ENCODE measurements at regions not wholly inside any gene's neighbourhood (a gene's known extent, or its start where the extent isn't known, plus 50 kb on each side); places are given as distances from the start of the nearest gene placed in this dataset.
A peak's percentile ranks its signal among the peaks of the same experiment; 100 is the strongest.

DNA sequence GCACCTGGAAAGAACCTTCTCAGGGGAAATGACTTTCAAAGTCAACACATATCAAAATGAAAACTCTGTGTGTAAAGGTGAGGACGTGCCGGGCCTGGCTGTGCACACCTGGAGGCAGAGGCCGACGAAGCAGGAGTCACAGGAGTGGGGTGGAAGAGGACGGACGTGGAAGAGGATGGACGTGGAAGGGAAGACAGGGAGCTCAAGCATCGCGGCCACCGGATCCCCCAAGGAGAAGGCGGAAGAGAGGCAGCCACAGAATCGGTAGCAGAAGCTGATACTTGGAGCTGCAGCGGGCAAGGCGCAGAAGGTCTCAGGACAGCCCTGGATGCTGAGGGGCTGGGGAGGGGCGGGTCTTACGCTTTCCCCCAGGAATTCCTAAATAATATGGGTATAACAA is 519.8 kb downstream of the BRD1 start:
- DNase-seq = no peak

DNA sequence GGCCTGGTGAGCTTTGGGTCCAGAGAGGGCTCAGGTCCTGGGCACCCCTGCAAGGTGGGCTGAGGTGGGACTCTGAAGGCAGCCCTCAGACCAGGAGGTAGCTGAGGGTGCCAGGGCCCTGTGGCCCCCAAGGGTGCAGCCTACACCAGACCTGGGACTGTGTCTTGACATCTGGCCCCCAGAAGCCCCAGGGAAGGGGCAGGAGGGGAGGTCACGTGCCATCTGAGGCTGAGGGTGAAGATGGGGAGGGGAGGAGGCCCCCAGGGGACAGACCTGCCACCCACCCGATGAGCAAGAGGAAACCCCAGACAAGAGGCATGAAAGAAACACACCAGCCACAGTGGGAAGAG is 520.2 kb downstream of the BRD1 start:
- DNase-seq = no peak

DNA sequence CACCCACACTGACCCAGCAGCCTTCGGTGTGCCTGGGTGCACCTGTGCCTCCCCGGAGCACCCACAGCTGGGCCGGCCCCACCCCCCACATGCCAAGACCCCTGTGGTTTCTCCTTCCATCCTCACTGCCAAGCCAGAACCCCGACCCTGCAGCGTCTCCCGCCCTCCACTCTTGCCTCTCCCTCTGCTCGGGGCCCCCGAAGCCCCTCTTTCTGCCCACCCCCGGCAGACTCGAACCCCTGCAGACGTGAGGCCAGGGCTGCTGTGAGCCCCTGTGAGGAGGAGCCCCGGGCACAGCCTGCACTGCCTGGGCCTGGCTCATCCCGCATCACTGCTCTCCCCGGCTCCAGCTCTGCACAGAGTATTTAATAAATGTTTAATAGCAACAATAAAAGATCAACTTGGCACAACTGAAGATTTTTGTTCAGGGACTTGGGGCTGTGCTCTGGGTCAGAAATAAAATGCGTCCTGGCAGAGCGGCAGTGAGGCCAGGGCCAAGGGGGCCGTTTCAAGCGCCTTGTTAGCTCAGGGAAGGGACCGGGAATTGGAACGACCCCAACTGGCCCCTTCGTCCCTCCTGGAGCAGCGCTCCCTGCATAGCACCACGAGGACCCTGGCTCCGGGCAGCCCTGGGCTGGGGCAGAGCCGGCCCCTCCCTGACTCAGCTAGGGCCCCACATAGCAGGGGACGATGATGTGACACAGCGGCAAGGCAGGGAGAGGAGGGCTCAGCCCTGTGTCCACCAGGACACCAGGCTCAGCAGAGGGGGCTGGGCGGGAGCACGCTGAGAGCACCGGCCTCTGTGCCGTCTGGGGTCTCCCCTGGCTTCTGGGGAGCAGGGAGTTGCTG is 520.8 kb downstream of the BRD1 start:
- no peak for DNase-seq

GRCh38 chr22:49305966-49306631 is 521.6 kb downstream of the BRD1 start:
- no peak for DNase-seq

DNA sequence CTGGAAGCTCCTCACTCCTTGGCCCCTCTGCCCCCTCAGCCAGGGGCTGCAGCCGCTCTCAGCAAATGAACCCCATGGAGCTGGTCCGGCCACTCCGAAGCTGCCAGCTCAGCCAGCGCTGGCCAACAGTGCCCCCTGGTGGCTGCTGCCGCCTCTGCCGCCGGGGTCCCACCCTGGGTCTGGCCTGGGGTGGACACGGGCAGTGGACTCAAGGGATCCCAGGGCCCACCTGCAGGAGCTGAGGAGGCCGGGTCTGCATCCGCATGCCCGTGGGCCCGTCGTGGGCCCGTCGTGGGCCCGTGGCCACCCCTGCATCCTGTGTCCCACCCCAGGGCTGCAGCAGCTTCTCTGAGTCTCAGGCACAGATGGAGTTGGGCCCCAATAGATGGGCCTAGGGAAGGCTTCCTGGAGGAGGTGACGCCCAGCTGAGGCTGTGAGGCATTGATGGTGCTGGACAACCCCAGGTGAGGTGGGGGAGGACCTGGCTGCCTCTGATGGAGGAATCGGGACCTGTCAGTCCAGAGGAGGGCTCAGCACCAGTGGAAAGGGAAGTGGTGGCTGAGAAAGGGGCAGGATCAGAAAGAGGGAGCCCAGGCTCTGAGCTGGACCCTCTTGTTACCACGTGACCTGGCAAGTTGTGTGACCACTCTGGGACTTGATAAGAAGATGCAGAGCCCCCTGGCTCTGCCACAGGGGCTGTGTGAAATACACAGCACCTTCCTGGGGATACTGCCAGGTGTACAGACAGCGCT is 522.3 kb downstream of the BRD1 start:
- DNase-seq = peak in 1 of 2 experiments; percentile 22

GRCh38 chr22:49303781-49304461 is 523.8 kb downstream of the BRD1 start:
- DNase-seq = no peak

- no peak for DNase-seq
Observed at GRCh38 chr22:49303061-49303735, 524.5 kb downstream of the BRD1 start.

DNA sequence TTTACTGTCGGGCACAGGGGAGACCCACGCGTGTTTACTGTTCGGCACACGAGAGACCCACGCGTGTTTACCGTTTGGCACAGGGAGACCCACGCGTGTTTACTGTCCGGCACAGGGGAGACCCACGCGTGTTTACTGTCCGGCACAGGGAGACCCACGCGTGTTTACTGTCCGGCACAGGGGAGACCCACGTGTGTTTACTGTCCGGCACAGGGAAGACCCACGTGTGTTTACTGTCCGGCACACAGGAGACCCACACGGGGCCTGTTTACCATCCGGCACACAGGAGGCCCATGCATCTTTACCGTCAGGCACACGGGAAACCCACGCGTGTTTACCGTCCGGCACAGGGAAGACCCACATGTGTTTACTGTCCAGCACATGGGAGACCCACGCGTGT is 525.1 kb downstream of the BRD1 start:
- no peak for DNase-seq

DNA sequence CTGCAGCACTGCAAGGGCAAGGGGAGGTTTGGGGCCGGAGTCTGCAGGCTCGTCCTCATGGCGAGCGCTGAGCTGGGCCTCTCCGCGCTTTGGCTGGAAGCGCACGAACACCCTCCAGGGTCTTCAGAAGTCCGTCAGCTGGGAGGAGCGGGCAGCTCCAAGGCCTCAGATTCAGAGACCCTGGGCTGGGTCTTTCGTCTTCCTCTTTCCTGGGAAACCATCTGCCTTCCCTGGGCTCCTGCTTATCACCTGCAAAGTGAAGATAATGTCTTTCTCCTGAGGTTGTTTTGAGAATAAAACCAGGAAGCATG is 525.6 kb downstream of the BRD1 start:
- DNase-seq = no peak

DNA sequence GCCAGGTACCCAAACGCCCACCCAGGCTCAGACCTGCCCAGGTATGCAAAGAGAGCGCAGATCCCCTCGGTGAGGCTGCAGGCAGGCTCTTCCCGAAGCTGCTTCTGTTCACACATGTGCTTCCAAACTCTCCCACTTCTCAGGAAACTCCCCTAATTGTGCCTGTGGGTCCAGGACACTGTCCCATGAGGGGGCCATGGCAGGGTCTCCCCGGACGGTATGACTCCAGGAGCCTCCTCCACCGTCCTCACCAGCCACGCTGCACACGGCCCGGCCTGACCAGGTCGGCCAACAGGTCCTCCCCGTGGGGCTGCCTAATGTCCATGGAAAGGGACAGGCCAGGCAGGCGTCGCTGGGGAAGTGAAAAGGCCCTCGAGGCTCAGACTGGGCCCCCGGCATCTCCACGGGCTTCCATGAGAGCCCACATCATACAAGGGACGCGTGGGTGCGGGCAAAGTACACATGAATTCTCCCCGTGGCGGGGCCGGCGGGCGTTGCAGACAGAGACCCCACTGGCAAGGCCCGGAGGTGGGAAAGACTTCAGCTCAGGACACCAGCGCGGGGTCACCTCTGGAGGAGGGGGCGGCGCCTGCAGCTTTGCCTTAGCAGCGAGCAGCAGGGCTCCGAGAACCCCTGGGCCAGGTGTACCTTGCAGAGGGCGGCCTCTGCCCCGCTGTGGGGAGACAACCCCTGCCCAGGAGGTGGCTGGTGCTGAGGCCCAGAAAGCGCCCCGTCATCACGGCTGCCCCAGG is 526.1 kb downstream of the BRD1 start:
- no peak for DNase-seq

DNA sequence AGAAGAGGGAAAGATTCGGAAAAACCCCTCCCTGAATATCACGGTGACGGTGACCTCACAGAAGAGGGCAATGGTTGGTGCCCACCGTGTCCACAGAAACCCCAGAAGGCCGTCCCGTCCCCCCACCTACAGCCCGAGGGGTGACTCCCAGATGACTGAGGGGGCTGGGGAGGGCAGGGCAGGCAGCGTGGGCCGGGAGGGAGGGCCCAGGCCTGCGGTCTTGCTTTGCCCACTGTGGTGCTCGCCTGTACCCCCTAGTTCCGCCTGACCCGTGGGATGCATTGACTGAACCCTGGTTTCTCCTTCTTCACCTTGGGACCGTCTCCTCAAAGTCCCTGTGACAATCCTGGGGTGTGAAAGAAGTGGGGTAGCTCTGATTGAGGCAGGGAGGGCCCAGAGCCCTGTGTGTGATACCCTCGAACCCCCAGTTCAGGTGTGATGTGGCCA is 526.7 kb downstream of the BRD1 start:
- DNase-seq = no peak

- no peak for DNase-seq
Observed at GRCh38 chr22:49300241-49300640, 527.4 kb downstream of the BRD1 start.

GRCh38 chr22:49299821-49300231 is 527.8 kb downstream of the BRD1 start:
- no peak for DNase-seq

GRCh38 chr22:49298834-49299750 is 528.6 kb downstream of the BRD1 start:
- DNase-seq = no peak

- DNase-seq = no peak
Observed at GRCh38 chr22:49297871-49298721, 529.6 kb downstream of the BRD1 start.

GRCh38 chr22:49297286-49297870 is 530.3 kb downstream of the BRD1 start:
- no peak for DNase-seq

DNA sequence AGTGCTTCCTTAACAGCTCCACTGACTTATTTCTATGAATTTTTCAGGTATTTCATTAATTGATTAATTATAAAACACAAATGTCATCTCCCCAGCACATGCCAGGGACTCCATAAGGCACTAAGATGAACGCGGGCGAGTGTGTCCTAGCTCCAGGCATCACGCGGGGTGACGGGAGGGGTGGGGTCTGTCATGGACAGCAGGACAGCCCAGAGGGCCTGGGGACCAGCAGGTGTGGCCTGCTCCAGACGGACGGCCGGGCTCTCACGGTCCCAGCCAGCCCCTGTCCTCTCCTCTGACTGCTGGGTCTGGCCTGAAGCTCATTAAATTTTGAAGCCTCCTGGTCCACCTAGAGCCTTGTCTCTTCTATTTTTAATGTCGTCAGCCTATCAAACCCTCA is 531.1 kb downstream of the BRD1 start:
- no peak for DNase-seq

DNA sequence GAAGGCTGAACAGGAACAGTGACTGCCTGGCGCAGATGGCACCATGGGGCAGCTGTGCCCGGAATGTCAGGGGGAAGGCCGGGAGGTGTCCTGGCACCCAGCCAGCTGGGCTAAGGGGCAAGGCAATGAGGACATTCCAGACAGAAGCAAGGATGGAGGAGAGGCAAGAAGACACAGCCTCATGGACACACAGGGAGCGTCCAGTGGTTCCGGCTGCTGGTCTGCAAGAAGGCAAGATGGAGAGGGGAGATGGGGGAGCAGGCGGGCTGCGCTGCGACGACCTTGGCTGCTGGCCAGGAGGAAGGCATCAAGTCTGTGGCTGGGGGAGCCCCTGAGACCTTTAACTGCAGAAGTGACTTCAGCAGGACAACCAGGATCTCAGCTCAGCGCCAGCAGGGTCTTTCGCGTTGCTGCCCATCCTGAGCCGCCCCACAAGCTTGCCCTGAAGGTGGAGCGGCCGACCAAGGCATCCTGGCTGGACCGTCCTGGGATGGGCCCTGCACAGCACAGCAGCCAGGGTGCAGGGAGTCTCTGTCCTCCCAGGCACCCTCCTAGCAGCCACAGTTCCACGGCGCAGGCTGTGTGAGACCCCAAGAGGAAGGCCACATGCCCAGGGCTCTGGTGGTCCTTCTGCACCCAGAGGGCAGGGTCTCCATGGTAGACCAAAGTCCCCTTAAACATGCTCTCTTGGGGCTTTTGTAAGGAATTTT is 531.7 kb downstream of the BRD1 start:
- no peak for DNase-seq

DNA sequence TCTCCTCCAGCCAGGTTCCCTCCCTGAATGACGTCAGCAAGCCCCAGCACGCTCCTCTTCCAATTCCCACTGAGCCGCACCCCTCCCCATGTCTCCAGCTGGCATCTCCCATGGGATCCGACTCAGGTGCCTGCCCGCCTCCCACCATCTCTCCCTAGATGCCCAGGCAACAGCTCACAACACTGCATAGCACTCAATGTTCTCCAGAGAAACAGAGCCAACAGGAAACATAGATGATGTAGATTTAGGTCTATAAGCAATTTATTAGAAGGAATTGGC is 532.3 kb downstream of the BRD1 start:
- DNase-seq = no peak

Data from SW 1271 (cell line).